GM23248 (cell line): ENCODE measurements at regions not wholly inside any gene's neighbourhood (a gene's known extent, or its start where the extent isn't known, plus 50 kb on each side); places are given as distances from the start of the nearest gene placed in this dataset.

ENCODE experiments used
- DNase-seq: peaks from one replicate; pipeline ENCODE4 v3.0.0-alpha.2; 2015
- H2AFZ ChIP-seq: fragments of 200-600 bp; sonication (generic); 2 replicates; pipeline ENCODE4 v1.6.1; 2016; ENCODE audit warnings: antibody characterized with exemption
- H3F3A ChIP-seq: fragments of 200-600 bp; sonication (generic); 2 replicates; pipeline ENCODE4 v1.6.1; 2016; ENCODE audit warnings: mild to moderate bottlenecking, antibody characterized with exemption, mixed run types; ENCODE audit not compliant: insufficient read depth
- H3K27ac ChIP-seq: fragments of 200-600 bp; sonication (generic); 2 replicates; pipeline ENCODE4 v1.5.1; 2016; ENCODE audit warnings: mild to moderate bottlenecking
- H3K27me3 ChIP-seq: fragments of 200-600 bp; sonication (generic); replicated peaks from 2 replicates; pipeline ENCODE4 v1.6.1; 2016; ENCODE audit warnings: mild to moderate bottlenecking; ENCODE audit not compliant: insufficient read depth
- H3K36me3 ChIP-seq: fragments of 200-600 bp; sonication (generic); 2 replicates; pipeline ENCODE4 v1.6.1; 2016; ENCODE audit warnings: low read depth, mild to moderate bottlenecking
- H3K4me1 ChIP-seq: fragments of 200-600 bp; sonication (generic); 2 replicates; pipeline ENCODE4 v1.6.1; 2016; ENCODE audit warnings: mild to moderate bottlenecking; ENCODE audit not compliant: insufficient read depth
- H3K4me2 ChIP-seq: fragments of 200-600 bp; sonication (generic); one replicate; pipeline ENCODE4 v1.6.1; 2016; ENCODE audit warnings: mild to moderate bottlenecking; ENCODE audit not compliant: unreplicated experiment
- H3K4me3 ChIP-seq: fragments of 200-600 bp; sonication (generic); 2 replicates; pipeline ENCODE4 v1.5.1; 2016; ENCODE audit warnings: mild to moderate bottlenecking
- H3K79me2 ChIP-seq: fragments of 200-600 bp; sonication (generic); 2 replicates; pipeline ENCODE4 v1.6.1; 2016; ENCODE audit warnings: mild to moderate bottlenecking; ENCODE audit not compliant: insufficient read depth
- H3K9ac ChIP-seq: fragments of 200-600 bp; sonication (generic); 2 replicates; pipeline ENCODE4 v1.6.1; 2016; ENCODE audit warnings: mild to moderate bottlenecking
- H3K9me2 ChIP-seq: fragments of 200-600 bp; sonication (generic); 2 replicates; pipeline ENCODE4 v1.6.1; 2016; ENCODE audit warnings: mixed run types, mild to moderate bottlenecking, moderate library complexity; ENCODE audit not compliant: insufficient read depth
- H3K9me3 ChIP-seq: fragments of 200-600 bp; sonication (generic); one replicate; pipeline ENCODE4 v1.6.1; 2017; ENCODE audit warnings: low read depth
- H4K20me1 ChIP-seq: fragments of 200-600 bp; sonication (generic); 2 replicates; pipeline ENCODE4 v1.6.0; 2016; ENCODE audit not compliant: insufficient read depth
- EZH2 ChIP-seq: fragments of 200-600 bp; sonication (generic); IDR thresholded peaks from 2 replicates; pipeline ENCODE4 v1.6.1; 2018; ENCODE audit warnings: antibody characterized with exemption, mild to moderate bottlenecking; ENCODE audit not compliant: insufficient read depth, poor library complexity, severe bottlenecking
- EZH2phosphoT487 ChIP-seq: fragments of 200-600 bp; sonication (generic); IDR thresholded peaks from 2 replicates; pipeline ENCODE4 v1.6.1; 2018; ENCODE audit warnings: antibody characterized with exemption, moderate library complexity, mild to moderate bottlenecking, low read depth; ENCODE audit not compliant: insufficient read depth
- WGBS, 2 experiments: methylation state at CpG; one replicate each; pipeline ENCODE4 v1.1.6; 2015 to 2017; ENCODE audit warnings: low lambda C conversion rate in 2 of 2, low coverage in 1 of 2; ENCODE audit errors: missing lambda C conversion rate in 2 of 2; 5-methylcytosine and 5-hydroxymethylcytosine counted together
- in situ Hi-C: fragments of 300-500 bp; cut with MboI; formaldehyde crosslinking; loops from 2 replicates; pipeline ENCODE4 v1.15.0; 2020

DNA sequence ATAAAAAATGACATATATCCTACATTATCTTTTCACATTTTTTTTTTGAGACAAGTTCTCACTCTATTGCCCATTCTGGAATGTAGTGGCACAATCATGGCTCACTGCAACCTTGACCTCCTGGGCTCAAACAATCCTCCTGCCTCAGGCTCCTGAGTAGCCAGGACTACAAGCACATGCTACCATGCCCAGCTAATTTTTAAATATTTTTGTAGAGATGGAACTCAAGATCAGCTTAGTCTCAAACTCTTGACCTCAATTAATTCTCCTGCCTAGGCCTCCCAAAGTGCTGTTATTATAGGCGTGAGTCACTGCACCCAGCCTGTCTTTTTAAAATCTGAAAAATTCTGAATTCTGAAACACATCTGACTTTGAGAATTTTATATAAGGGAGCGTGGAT is 241.9 kb upstream of the DCN start:
- 0 out of 2 replicates have a peak, but pooled peaks cover 3% of the 10 kb centered on the region for H3K27me3 ChIP-seq
- in situ Hi-C loops: no loop called here
- no peaks in the 10 kb centered on the region for H3K4me1 ChIP-seq
- H3K9me3 ChIP-seq: no peaks in the 10 kb centered on the region
- DNase-seq: no peak
- H3K36me3 ChIP-seq: no peaks in the 10 kb centered on the region
- no peaks in the 10 kb centered on the region for H4K20me1 ChIP-seq
- WGBS, 2 experiments: 59 to 74% methylated on average over 2 of the region's 2 CpGs
- no peaks in the 10 kb centered on the region for H3K79me2 ChIP-seq
- no peak overlapping the region for H2AFZ ChIP-seq
- H3K4me3 ChIP-seq: no peak overlapping the region
- no peak overlapping the region for H3K4me2 ChIP-seq
- H3K9ac ChIP-seq: no peak overlapping the region
- H3F3A ChIP-seq: no peaks in the 10 kb centered on the region
- no peaks in the 10 kb centered on the region for H3K9me2 ChIP-seq
- no peak for TF ChIP-seq EZH2
- TF ChIP-seq EZH2phosphoT487: no peak
- no peak overlapping the region for H3K27ac ChIP-seq

GRCh38 chr12:91423693-91424050 is 241.1 kb upstream of the DCN start:
- Histone ChIP-seq H3K9me3 (no peaks in the 10 kb centered on the region), H3F3A (no peaks in the 10 kb centered on the region), H3K79me2 (no peaks in the 10 kb centered on the region), H4K20me1 (no peaks in the 10 kb centered on the region), H3K9ac (no peak overlapping the region), H3K27ac (no peak overlapping the region), H3K27me3 (0 out of 2 replicates have a peak, but pooled peaks cover 3% of the 10 kb centered on the region), H3K36me3 (no peaks in the 10 kb centered on the region), H3K4me3 (no peak overlapping the region), H3K4me2 (no peak overlapping the region), H2AFZ (no peak overlapping the region), H3K9me2 (no peaks in the 10 kb centered on the region), H3K4me1 (no peaks in the 10 kb centered on the region)
- no peak for DNase-seq
- WGBS, 2 experiments: 80 to 85% methylated on average over 2 of the region's 2 CpGs
- in situ Hi-C loops: no loop called here
- TF ChIP-seq EZH2phosphoT487: no peak
- no peak for TF ChIP-seq EZH2

GRCh38 chr12:91422811-91423692 is 240.4 kb upstream of the DCN start:
- no peak for DNase-seq
- Histone ChIP-seq H3K4me1 (no peaks in the 10 kb centered on the region), H3K9me3 (no peaks in the 10 kb centered on the region), H3K9me2 (no peaks in the 10 kb centered on the region), H3K79me2 (no peaks in the 10 kb centered on the region), H3K27ac (no peak overlapping the region), H3K4me3 (no peak overlapping the region), H3F3A (no peaks in the 10 kb centered on the region), H3K4me2 (no peak overlapping the region), H3K9ac (no peak overlapping the region), H2AFZ (no peak overlapping the region), H4K20me1 (no peaks in the 10 kb centered on the region), H3K36me3 (no peaks in the 10 kb centered on the region), H3K27me3 (no peaks in the 10 kb centered on the region)
- TF ChIP-seq EZH2 (no peak), EZH2phosphoT487 (no peak)
- WGBS, 2 experiments: 58 to 59% methylated on average over 7 of the region's 7 CpGs
- in situ Hi-C loops: no loop called here

- H3K27ac ChIP-seq: no peak overlapping the region
- in situ Hi-C loops: no loop called here
- H3K36me3 ChIP-seq: no peaks in the 10 kb centered on the region
- H2AFZ ChIP-seq: no peak overlapping the region
- TF ChIP-seq EZH2 (no peak), EZH2phosphoT487 (no peak)
- H3F3A ChIP-seq: no peaks in the 10 kb centered on the region
- no peaks in the 10 kb centered on the region for H3K79me2 ChIP-seq
- no peaks in the 10 kb centered on the region for H3K9me2 ChIP-seq
- no peaks in the 10 kb centered on the region for H3K9me3 ChIP-seq
- no peaks in the 10 kb centered on the region for H3K27me3 ChIP-seq
- H3K9ac ChIP-seq: no peak overlapping the region
- no peaks in the 10 kb centered on the region for H4K20me1 ChIP-seq
- no peak overlapping the region for H3K4me2 ChIP-seq
- no peaks in the 10 kb centered on the region for H3K4me1 ChIP-seq
- H3K4me3 ChIP-seq: no peak overlapping the region
- 0 to 5% methylated on average over 1 of the region's 1 CpG for WGBS, 2 experiments
- no peak for DNase-seq
Measured at GRCh38 chr12:91422127-91422526, 239.5 kb upstream of the DCN start.

DNA sequence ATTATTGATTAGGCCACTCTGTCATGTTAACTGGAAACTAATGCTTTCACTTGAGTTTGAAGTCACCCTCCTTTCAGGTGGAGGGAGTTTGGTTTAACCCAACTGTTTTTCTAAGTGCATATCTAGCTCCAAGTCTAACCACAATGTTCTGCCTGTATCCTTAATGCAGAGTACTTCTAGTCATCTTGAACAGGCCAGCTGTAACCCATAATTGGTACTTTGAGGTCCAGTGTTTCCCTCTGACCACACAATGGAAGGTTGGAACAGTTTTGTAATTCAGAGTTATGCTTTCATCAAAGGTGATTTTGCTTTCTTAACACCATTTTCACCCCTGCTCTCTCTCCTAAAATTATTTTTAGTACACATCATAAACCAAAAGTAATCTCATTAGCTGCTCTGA is 237.2 kb upstream of the DCN start:
- no peaks in the 10 kb centered on the region for H3F3A ChIP-seq
- no peaks in the 10 kb centered on the region for H4K20me1 ChIP-seq
- no peak overlapping the region for H3K4me3 ChIP-seq
- no peaks in the 10 kb centered on the region for H3K9me2 ChIP-seq
- H3K27me3 ChIP-seq: no peaks in the 10 kb centered on the region
- no peak overlapping the region for H3K9ac ChIP-seq
- H3K9me3 ChIP-seq: no peaks in the 10 kb centered on the region
- H2AFZ ChIP-seq: no peak overlapping the region
- DNase-seq: no peak
- in situ Hi-C loops: no loop called here
- no peak overlapping the region for H3K4me2 ChIP-seq
- TF ChIP-seq EZH2phosphoT487: no peak
- TF ChIP-seq EZH2: no peak
- H3K79me2 ChIP-seq: no peaks in the 10 kb centered on the region
- H3K4me1 ChIP-seq: no peaks in the 10 kb centered on the region
- no peaks in the 10 kb centered on the region for H3K36me3 ChIP-seq
- H3K27ac ChIP-seq: no peak overlapping the region
